ENCODE measurements at regions not wholly inside any gene's neighbourhood (a gene's known extent, or its start where the extent isn't known, plus 50 kb on each side); places are given as distances from the start of the nearest gene placed in this dataset.
A peak's percentile ranks its signal among the peaks of the same experiment; 100 is the strongest.

DNA sequence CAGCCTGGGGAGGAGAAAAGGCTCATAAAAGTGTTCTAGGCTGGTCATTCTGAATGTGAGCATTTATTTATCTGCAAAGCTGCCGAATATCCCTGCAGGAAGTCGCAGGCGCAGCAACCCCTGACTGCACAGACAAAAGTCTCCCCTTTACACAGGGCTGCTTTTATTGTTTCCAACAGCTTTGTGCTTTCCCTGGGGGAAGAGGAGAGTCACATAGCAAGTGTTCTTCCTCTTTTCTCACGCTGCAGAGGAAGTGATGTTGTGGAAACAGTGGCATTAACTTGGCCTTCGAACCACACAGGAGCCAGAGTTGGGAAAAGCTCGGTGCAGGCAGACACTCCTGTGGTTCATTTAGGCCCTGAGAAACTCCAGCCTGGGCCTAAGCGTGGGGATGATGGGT, 81.5 kb upstream of the BCOR start:
- peak; percentile 38 for DNase-seq (ENCODE audit: low spot score)

DNA sequence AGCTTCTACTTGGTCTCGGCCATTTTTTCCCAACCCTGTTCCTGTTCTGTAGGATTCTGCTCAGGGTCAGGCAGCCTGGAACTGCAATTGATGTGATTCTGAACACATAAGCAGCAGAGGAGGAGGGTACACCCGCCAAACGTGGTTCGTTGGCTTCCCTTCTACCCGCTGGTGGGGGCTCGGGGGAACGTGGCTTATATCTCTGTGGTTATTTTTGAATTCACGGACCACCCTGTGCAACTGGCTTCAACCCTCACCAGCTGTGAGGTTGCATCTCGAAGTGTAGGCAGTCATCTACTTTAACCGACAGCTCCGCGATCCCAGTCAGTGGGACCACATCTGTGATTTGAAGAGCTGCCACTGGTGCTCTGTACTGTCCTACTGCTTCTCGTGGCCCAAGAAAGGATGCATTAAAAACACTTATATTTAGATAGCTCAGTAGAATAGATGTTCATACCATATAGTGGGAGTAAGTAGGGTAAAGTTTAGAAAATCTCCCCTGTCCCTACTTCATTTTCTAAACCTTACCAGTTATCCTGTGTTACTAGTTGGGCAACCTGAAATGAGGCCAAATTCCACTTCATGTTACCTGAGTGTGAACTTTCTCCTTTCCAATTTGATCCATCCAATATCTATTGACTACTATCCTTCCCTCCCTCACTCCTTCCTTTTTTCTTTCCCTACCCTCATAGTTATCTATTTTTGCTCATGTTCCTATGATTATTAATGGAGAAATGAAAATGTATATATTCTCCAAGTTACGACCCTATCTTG, 80.4 kb upstream of the BCOR start:
- no peak for DNase-seq (ENCODE audit: low spot score)

DNA sequence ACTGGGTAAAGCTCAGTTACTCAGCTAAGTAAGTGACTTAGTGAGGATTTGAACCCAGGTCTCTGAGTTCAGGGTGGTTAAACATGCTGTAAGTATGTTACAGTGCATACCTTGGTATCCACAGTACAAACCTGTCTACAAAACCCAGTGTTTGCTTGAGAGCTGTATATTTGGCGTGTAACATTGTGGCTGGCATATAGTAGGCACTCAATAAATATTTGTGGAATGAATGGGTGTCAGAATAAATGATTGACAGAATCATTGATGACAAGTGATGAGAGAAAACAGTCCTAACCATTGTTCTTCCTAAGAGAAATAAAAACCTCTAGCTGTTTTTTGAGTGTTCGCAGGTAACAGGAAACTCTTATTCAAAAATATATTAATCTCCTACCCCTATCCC, 79.7 kb upstream of the BCOR start:
- no peak for DNase-seq (ENCODE audit: low spot score)

DNA sequence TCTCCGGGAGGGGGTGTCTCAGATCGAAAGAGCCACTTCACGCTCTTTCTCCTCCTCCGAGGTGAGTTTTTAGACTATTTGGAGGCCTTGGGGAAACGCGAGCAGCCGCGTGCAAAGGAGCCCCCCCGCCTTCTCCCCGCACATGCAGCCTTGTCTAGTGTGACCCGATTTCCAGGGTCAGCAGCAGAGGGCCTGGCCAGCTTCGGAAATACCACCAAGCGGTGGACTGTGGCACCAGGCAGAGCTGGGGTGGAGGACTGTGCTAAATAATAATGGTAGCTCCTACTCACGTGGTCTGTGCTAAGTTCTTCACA, 79.3 kb upstream of the BCOR start:
- DNase-seq (ENCODE audit: low spot score), result no peak

DNA sequence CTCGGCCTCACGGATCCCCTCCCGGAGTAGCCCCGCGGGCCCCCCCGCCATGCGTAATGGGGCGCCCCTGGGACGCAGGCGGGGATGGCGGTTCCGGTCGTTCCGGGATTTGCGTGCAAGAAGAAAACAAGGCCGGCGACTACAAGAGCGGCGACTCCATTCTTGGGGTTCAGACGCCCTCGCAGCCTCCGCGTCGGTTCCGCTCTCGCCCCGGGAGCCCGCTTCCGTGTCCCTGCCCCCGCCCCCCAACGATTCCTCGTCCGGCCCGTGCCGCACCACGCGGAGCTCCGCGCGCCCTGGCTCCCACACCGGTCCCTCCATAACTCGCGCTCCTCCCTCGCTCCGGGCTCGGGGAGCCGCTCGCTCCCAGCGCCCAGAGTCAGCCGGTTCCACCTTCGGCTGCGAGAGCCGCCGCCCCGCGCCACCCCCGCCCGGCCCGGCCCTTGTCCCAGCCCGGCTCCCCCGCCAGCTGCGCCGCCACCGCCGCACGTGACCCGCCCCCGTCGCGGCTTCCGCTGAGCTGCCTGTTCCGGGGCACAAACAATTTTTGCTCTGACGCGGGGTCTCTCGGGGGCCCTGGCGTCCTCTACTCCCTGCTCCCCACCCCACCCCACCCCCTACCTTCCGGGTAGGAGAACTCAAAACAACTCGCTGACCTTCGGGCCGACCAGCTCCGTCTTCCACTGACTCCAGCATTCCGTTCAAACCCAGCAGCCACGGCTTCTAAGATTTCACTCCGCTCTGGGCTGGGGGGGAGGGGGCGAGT, 78.8 kb upstream of the BCOR start:
- no peak for DNase-seq (ENCODE audit: low spot score)

DNA sequence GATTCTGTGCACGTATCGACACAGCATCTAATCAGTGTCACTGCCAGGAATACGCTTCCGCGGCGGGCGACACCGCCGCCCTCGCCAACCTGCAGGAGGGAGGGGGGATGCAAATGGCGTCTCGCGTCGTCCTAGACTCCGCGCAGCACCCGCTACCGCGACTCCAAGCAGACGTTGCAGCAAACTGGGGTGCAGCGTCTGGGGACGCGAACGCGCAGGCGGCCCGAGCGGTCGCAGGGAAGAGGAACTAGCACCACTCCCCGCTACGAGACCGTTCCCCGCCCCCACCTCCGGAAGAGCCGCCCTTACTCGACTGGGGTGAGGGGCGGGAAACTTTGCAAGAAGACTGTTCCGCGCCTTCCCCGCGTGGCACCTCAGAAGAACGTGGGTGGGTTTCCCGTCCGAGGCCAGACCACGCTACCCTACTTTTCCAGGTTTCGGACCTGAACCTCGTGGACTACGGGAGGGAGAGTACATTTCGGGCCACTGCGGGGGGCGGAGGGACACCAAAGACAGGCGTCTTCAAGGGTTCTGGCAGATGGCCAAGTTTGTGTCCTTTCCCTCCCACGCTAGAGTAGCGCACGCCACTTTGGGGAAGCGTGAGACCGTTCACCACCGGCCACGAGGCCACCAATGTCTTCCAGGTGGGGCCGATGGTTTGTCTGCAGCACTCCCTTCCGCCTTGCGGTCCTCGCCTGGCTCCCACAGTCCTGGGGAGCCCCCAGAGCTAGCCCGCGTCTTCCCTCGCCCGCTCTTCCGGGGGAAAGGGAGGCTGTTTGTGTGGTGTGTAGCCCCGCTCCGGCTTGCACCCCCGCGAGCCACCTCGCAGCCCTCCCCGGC, 78.0 kb upstream of the BCOR start:
- peak; percentile 38 for DNase-seq (ENCODE audit: low spot score)

DNA sequence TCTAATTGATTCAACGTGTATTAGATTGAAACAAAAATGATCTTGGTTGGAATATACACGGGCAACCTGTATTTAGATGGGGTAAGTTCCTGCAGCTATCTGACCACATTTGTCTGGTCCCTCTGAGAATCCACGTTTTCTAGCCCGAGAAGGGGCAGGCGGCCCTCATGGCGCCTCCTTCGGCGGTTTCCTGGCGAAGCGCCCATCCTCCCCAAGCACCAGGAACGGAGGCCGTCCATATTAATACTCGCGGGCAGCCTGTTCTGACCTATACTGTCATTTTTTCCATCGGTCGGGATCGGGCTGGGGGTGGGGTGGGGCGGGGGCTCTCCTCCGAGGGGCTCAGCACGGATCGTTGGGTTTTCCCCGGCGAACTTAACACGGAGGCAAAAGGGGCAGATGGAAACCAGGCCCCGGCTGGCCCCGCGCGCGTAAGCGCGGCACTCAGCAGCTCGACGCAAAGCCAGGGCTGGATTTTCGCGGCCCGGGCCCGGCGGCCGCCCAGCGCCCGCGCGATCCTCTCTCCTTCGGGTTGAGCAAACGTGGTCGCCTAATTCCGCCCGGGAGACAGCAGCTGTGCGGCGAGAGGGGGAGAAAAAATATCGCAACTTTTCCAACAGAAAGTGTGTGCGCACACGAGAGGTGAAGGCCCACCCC, 77.2 kb upstream of the BCOR start:
- no peak for DNase-seq (ENCODE audit: low spot score)

DNA sequence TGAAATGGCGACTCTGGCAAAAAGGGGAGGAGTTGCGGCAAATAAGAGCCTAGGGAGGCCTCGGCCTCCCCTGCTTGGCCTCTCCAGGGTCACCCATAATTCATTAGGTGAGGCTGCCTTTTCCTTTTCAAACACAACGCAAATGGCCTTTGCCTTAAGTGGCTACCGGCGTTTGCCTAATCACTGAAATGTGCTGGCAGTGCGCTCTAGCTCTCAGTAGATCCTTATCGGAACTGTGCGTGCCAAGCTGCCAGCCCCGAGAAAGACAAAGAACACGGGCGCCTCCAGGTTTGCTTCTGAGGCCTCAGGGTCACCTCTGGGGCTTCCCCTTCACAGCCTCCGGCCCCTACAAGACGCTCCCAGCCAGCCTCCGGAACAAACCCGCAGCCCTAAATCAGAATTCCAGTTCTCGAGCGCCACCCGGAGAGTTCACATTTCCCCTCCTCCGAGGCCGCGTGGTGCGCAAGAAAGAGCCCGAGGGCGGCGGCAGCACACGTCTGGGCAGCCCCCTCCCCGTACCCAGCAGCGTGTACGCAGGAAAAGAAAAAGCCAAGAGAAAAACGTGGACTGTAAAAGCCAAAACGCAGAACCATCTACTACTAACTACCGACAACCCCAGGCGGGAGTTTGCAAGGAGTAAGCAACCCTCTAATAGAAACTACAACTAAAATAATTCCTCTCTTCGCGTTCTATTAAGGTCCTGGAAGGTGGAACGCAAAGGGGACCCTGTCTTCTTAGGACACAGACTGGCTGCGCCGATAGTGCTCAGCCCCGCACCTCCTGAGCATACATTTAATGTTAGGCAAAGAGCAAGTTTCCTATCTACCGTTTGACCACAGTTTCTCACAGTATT, 76.5 kb upstream of the BCOR start:
- DNase-seq (ENCODE audit: low spot score), result no peak

DNA sequence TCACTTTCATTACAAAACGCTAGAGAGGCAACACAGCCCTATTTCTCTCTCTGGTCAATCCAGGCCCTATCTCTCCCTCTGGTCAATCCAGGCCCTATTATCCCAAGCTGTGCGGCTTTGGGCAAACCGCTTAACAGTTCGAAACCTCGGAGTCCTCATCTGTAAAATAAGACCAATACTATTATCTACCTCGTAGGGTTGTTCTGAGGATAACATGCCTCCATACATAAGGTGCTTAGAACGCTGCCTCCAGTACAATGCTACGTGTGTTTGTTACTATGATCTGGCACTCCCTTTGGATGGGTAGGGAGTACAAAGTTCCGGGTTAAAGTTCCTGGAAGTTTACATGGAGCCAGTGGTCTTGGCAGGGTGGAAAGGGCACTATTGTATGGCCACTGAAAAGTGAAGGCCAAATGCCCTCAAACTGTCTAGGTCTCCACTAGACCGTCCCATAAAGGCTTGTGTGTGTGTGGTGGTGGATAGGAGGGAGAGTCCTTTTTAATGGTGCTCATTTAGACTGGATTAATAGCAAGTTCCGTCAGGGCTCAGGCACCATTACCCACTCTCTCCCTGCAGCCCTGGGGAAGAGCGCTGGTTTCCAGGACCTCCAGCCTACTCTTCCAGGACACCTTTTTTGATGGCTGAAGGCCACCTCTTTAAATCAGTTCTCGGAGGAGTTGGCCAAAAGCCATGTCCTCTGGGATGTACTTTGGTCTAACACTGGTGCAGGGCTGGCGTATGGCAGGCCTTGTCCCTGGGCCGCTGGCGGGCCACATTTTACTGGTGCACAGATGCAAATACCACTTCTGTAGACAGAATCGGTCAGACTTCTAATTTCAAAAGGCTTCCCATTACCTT, 75.6 kb upstream of the BCOR start:
- no peak for DNase-seq (ENCODE audit: low spot score)

DNA sequence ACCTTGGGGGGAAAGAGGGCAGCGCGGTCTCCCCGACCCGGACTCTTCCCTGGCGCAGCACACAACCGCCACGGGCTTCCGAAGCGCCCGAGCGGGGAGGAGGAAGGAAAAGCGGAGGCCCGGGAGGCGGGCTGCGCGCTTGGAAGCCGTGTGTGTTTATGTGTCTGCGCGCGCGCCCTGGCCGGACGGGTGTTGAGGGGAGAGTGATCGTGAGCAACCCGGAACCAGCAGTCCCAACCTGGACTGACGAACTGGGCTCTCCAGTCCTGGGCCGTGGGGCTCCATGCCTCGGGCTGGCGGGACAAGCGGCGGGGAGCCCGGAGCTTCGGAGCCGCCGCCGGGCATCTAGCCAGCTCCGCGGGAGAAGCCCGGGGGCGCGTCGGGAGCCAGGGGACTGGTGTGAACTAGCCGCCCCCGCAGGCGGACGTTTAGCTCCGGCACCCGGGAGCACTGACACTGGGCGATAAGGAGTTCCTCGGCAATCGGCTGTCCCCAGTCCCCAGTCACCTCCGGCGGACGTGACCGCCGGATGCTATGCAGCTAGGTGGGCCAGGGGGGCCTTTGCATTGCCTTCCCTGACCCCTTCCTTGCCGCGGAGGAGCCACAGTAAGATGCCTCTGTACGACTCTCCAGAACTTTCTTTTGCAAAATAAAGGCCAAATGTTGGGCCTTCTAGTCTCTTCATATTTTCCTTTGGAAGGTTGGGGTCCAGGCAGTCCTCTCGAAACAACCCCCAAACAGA, 74.8 kb upstream of the BCOR start:
- DNase-seq (ENCODE audit: low spot score), result no peak

DNA sequence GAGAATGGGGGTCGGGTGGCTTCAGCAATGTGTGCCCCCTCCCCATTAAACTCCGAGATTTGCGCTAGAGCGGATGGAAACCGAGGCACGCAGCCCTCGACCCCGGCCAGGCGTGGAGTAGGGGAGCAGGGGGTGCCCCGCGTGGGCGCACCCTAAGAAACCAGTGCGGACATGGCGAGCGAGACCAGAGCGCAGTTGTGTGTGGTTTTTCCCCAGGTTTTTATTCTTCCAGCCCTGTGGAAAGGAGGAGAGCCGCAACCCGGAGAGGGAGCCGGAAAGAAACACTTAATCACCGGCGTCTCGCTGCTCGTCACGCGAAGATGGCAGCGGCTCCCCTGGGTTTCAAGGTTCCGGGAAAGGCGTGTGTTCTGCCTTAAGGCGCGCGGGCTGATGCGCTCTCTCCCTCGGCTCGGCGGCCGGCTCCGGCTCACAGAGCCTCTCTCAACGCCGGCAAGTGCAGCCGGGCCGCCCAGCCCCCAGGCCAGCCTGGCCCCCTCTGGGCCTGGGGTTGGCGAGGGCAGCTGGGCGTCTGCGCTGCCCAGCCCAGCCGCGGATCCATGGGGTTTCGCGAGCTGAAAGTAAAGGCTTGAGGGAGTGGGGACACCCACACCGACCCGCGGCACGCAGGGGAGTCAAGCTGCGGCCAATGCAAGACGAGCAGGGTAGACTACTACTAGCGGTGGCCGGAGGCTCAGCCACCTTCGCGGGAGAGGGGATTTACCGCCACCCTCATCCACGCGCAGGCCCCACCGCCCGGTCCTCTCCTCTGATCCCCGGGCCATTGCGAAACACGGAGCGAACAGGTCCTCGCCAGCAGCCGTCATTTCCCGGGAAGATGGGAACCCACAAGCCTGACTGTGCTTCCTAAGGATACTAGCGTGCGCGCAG, 74.0 kb upstream of the BCOR start:
- DNase-seq (ENCODE audit: low spot score), result no peak

DNA sequence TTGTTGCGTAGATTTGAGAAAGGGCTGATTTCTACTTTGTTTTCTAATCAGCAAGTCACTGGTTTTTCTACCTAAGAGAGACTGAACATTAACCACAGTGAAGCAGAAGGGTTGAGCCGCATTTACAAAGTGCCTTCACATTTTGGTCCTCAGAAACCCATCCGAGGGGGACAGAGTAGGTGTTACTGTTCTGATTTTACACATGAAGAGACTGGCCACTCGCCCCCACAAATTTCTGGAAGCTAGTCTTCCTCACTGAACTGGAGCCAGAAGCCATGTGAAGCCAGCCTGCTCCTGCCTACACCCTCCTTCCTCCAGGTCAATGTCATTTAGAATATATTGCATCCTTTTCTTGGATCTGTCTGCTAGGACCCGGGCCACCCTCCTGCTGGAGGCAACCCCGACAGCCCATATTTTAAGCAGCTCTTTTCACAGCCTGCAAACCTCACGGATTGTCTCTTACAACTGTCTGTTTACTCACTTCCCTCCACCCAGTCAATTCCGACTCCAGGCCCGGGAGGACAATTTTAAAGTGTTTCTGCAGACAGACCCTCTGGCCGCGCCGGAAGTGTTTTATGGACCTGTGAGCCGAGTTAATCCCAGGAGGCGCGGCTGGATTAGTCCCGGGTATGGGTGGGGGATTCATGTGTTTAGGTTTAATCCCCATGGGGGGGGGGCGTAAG, 73.2 kb upstream of the BCOR start:
- no peak for DNase-seq (ENCODE audit: low spot score)

DNA sequence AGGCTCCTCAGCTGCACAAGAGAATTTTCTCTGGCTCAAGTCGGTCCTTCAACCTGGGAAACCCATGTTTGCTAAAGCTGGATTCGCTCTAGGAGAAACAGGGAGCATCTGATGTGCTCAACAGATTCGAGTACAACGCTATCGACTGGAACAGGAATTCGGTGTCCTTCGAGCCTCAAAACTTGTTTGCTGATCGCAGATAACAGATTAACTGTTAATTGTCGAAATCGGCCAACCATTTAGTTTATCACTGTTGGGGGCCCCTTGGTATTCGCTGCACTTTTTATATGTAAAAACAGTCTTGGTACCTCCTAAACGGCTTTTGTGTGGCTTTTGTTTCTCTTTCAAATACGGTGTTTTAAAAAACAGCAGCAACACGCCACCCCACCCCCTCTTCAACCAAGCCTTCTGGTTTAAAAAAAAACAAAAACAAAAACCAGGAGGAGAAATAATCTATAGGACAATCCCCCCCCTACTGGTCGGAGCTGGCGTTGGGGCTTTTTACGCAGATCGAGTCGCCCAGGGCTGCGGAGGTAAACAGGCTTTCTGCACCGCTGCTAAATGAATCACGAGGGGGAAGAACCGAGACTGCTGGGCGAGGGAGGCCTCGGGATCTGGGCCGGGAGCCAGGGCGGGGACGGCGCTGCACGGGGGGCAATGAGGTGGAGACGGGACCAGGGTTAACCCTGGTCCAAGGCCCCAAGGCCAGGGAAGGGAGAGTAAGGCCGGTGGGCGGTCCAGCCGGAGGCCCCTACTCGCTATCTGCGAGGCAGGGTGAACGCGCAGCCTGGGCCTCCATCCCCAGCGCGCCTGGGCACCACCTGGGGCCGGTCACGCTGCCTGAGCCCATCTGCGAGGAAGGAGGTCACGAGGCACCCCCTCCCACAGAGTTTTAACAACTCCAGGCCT, 71.7 kb upstream of the BCOR start:
- no peak for DNase-seq (ENCODE audit: low spot score)

DNA sequence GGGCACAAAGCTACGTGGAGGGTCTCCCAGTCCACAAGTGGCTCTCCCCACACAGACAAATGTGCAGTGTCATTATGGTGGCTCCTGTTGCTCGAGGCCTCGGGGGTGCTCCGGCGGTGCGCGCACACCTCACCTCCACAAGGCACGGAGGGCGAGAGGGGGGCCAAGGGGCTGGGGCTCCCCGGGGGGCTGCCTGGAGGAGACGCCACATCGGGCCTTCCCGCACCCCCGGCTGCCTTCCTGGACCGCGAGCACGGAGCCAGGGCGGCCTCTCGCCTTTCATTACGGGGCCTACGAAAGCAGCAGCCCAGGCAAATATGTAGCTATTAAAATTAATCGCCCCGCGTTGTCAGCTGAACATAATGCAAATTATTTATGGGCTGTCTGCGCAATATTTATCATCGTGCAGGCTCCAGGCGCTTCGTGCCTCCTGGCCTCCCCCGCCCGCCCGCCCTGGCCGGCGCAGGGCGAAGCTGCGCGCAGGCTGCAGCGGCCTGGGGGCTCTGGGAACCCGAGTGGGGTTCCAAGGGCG, 70.8 kb upstream of the BCOR start:
- no peak for DNase-seq (ENCODE audit: low spot score)

DNA sequence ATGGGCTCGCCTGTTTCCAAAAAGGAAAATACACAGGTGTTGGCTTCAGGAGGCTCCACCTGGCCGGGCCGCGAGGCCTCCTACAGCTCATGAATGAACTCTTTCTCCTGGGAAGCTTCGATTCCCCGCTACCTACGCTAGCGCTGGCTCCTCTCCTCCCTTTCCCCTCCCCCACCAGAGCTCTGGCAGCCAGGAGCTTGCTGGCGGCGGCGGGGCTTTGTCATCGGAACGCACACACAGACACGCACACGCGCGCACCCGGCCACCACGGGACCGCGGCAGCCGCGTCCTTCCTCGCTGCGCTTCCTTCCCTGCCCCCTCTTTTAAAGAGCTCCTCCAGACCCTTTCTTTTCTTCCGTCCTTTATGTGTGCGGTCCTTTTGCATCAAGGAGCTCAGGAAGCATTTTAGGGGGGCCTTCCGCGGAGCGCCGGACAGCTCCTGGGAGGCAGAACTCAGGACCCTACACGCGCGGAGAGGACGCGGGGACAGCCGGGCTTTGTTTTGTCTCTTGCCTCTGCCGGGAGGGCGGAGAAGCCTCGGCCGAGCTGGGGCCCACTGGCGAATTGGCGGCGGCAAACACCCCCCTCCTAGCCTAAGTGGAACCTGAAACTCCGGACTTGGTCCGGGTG, 70.2 kb upstream of the BCOR start:
- DNase-seq (ENCODE audit: low spot score), result no peak

DNA sequence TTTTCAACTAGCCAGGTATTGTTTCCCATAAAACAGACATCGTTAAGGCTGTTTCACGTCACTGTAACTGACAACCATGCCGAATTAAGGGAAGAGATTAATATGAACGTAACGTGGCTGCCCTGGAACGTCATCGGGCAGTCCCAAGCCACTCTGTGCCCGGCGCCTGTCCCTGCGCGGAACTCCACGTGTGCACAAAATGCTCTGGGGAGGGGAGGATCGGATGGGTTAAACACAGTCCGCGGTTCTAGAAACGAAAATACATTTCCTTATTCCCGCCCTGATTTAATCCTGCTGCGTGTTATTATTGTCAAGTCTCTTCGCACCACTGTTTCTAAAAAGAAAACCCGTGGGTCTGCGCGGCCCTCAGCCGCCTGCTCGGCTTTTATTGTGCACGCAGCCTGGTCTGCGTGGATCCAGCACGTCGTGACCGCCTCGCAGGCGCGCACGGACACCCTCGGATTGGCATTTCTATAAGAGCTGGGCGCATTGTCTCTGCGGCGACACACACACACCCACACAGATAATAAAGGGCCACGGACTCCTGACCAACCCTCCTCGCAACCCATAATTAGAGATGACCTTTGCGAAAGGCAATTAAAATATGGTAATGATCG, 69.6 kb upstream of the BCOR start:
- no peak for DNase-seq (ENCODE audit: low spot score)

All from pons (tissue), 1 donor.